HG02678 (cell line): ENCODE measurements at regions not wholly inside any gene's neighbourhood (a gene's known extent, or its start where the extent isn't known, plus 50 kb on each side); places are given as distances from the start of the nearest gene placed in this dataset.
"Not testable (repeated sequence)": the region's sequence is repeated elsewhere in the genome, so short reads cannot be mapped to it uniquely, and the experiment has no call there.

Experiments used
- ATAC-seq: cut with Tn5 transposase; IDR thresholded peaks from one replicate; pipeline ENCODE4 v1.9.1; 2021; ENCODE audit warnings: mild to moderate bottlenecking, moderate library complexity; ENCODE audit not compliant: unreplicated experiment

- ATAC-seq = no peak
These were observed 56.1 kb downstream of the GPR85 start for GRCh38 chr7:113030489-113030888.

GRCh38 chr7:113026941-113027340 is 59.7 kb downstream of the GPR85 start:
- no peak for ATAC-seq

DNA sequence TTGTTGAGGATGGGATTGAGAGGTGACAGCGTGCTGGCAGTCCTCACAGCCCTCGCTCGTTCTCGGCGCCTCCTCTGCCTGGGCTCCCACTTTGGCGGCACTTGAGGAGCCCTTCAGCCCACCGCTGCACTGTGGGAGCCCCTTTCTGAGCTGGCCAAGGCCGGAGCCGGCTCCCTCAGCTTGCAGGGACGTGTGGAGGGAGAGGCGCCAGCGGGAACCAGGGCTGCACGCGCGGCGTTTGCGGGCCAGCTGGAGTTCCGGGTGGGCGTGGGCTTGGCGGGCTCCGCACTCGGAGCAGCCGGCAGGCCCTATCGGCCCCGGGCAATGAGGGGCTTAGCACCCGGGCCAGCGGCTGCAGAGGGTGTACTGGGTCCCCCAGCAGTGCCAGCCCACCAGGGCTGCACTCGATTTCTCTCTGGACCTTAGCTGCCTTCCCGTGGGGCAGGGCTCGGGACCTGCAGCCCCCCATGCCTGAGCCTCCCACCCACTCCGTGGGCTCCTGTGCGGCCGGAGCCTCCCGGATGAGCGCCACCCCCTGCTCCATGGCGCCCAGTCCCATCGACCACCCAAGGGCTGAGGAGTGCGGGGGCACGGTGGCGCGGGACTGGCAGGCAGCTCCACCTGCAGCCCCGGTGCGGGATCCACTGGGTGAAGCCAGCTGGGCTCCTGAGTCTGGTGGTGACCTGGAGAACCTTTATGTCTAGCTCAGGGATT is 69.3 kb downstream of the GPR85 start:
- ATAC-seq = not testable (repeated sequence)

GRCh38 chr7:113015034-113015645 is 71.5 kb downstream of the GPR85 start:
- no peak for ATAC-seq

DNA sequence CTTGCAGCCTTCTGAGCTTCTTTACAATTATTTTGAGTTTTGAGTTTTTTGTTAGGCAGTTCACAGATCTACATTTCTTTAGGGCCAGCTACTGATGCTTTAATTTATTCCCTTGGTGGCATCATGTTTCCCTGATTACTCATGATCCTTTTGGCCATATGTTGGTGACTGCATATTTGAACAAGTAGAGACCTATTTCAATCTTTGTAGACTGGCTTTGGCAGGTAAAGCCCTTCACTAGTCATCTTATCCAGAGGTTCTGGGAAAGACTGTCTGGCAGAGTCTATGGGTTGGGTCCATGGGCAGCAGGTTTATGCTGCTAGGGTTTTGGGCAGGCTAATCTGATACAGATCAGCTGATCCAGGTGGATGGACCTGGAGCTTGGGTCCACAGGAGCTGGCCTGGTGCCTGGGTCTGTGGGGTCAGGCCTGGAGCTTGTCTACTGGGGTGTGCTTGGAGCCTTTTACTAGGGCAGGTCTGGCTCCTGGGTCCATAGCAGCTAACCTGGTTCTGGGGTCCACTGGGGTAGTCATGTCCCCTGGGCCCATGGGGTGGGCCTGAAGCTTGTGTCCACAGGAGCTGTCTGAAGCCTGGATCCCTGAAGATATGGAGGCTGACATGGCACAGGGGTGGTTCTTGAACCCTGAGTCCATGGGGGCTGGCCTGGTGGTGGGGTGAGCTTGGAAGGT is 72.7 kb downstream of the GPR85 start:
- ATAC-seq = no peak

DNA sequence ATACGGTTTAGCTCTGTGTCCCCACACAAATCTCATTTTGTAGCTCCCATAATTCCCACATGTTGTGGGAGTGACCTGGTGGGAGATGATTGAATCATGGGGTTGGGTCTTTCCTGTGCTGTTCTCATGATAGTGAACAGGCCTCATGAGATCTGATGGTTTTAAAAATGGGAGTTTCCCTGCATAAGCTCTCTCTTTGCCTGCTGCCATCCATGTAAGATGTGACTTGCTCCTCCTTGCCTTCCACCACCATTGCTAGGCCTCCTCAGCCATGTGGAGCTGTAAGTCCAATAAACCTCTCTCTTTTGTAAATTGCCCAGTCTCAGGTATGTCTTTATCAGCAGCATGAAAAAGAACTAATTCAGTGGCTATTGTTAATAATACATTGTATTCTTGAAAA is 73.8 kb downstream of the GPR85 start:
- ATAC-seq = not testable (repeated sequence)

DNA sequence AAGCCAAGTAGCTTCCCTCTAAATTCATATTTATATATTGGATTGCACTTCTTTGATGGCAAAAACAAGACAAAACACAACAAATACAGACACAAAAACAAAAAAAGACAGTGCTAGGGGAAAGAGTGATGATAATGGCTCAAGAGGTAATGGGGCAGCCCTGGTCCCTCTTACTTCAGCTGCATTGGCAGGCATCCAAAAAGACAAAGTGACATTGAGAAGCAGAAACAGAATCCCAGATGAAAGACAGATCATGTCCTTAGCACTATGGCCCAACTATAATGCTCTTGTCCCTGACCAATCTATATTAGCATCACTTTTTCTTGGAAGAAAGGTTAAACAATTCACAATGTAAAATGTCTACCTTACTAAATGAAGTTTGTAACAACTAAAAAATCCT is 76.2 kb downstream of the GPR85 start:
- ATAC-seq = no peak

DNA sequence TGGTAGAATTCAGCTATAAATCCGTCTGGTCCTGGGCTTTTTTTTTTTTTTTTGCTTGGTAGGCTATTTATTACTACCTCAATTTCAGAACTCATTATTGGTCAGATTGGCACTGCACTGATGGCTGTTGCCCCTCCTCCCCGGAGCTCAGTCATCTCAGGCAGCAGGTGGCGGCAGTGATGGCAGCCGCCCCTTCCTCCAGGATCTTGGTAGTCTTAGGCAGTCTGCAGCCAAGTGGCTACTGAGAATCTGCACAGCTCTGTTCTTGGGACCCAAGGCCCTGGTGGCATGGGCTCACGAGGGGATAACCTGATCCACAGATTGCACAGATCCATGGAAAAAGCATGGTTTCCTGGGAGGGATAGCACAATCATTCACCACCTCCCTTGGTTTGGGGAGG is 77.9 kb downstream of the GPR85 start:
- ATAC-seq = no peak

DNA sequence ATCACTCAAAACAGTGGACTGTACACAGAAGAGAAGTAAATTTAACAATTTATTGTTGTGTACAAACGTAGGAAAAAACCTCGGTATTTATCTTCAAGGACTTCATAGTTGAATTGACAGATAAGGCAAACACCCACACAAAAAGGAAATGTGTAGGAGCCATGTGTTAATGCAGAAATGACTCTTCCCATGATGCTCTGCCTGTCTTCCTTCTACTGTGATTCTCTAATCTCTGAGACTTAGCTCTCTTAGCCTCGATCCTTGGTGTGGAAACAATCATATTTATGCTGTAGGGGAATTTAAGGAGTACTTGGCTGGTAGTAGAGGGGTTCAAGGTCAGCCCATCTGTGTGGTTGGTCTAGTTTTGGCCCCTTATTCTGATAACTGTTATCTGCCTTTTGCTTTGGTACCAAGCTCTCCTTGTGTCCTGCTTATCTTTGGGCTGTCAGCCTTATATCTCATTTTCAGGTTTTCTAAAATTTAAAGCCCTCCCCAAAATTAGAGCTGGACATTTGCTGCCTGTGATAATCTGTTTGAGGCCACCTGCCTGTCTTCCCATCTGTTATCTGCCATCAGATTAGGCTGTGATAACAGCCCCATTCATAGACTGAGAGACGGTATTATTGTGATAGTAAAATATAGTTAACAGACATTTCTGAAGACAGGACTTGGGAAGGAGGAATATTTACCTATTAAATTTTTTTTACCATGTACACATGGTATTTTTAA is 81.7 kb downstream of the GPR85 start:
- ATAC-seq = no peak

DNA sequence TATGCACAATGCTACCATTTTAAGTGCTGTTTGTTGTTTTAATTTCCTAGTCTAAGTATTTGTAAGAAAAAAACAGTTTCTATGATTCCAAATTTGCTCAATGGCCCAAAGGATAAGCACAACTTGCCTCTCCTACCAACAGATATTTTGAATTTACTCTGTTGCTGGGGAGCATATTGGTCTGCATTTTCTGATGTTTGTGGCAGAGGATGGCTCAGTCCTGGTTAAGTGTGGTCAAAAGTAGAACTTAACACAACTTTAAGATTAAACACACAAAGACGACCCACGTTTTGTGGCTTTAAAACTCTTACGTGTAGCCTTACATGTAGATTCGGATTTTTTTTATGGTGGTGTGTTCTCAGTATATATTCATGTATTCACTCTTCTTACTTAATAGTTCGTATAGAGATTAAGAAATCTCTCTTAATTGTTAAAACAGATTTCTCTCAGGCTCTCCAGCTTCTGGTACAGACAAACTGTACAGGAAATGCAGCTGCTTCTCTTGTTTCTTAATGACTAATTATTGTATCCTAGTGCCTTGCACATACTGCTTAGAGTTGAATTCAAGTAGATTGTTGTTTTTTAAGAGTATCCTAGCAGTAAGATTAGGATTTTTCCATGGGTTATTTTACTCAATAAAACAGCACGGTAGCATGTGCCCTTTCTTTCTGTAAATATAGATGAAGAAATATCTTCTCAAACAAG is 86.2 kb downstream of the GPR85 start:
- no peak for ATAC-seq

DNA sequence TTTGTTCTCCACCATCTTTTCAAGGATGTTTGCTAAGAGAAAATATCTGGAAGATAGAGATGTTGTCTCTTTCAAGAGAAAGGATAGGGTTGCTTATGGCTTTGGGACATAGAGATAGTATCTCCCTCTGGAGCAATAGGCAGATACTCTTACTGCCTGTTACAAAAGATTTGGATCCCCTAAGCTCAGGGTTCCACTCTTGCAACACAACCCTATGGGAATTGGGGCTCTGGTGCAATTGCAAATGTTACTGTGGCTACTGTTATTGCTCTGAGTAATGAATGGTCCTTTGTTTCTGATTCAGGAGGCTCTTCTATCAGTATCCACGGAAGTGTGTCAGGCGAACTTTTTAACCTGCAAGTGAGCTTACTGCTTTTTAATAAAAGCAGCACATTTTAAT is 88.8 kb downstream of the GPR85 start:
- ATAC-seq = no peak

- ATAC-seq = no peak
These were observed 90.2 kb downstream of the GPR85 start for GRCh38 chr7:112996331-112996871.

GRCh38 chr7:112995059-112995824 is 91.4 kb downstream of the GPR85 start:
- no peak for ATAC-seq

DNA sequence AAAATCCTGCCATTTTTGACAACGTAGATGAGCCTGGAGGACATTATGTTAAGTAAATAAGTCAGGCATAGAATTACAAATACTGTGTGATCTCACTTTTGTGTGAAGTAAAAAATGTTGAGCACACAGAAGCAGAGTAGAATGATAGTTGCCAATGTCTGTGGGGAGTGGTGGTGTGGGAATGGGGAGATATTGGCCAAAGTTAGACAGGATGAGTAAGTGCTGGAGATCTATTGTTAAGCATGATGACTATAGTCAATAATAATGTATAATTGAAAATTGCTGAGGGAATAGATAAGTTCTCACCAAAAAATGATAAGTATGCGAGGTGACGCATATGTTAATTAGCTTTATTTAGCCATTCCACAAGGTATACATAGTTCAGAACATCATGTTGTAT is 92.0 kb downstream of the GPR85 start:
- ATAC-seq = no peak

DNA sequence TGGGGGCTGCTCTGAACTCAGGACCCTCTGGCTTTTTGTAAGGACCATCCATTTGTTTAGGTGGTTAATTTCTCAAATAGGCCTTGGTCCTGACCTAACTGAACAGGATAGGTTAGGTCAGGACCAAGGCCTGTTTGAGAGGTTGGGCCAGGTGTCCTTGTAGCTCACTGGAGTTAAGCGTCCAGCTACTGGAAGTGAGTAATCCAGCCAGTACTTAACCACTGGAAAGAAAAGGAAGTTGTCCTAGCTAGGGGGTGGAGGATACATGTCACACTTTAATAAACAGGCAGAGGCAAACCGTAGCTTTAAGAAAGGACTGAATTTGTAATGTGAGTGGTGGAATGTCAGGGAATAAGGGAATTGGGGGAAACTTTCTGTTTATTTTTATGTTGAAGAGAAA is 96.0 kb downstream of the GPR85 start:
- no peak for ATAC-seq

DNA sequence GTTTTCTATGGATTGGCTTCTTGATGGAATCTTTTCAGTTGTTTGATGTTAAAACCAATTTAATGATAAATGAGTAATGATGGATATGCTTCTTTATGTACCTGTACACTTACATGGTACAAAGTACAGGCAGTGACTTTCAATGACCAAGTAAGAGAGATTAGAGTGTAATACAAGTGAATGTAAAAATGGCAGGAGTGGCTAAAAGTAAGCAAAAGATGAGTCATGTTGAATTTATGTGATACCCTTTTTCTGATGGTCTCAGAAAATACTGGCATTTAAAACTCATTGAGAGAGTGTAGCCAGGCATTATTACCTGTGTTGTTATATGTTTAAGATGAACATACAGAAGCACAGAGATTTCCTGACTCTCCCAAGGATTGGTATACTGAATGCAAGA is 97.1 kb downstream of the GPR85 start:
- no peak for ATAC-seq

- ATAC-seq = no peak
These were observed 99.5 kb downstream of the GPR85 start for GRCh38 chr7:112987171-112987570.

- no peak for ATAC-seq
These were observed 100.2 kb downstream of the GPR85 start for GRCh38 chr7:112986256-112987031.

DNA sequence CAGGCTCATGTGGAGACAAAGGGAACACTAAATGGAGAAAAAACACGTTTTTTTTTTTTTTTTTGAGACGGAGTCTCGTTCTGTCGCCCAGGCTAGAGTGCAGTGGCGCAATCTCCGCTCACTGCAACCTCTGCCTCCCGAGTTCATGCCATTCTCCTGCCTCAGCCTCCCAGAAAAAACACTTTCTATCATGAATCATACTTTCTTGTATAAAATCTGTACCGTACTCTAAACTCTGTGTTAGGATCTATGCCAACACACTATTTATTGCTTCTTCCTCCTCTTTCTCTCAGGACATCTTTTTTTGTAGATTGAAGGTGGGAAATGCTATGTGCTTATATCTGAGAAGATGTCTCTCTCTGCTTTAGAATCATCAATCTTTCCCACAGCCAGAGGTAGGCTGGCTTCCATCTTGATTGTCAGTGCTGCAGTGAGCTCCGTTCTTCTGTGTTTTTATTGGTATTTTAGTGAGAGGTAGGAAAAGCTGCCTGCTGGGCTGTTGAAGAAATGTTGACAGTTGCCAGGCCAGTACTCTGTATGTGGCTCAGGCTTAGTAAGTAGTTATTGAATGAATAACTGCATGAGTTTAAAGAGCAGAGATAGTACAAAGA is 101.1 kb downstream of the GPR85 start:
- no peak for ATAC-seq
